OCI-LY1 (cell line): ENCODE measurements at regions not wholly inside any gene's neighbourhood (a gene's known extent, or its start where the extent isn't known, plus 50 kb on each side); places are given as distances from the start of the nearest gene placed in this dataset.

ENCODE experiments used
- EZH2 ChIP-seq: fragments of 200-600 bp; sonication (generic), shearing (Covaris generic); IDR thresholded peaks from 2 replicates; pipeline ENCODE4 v1.8.0; 2017; ENCODE audit warnings: borderline replicate concordance, mixed run types, mild to moderate bottlenecking, antibody characterized with exemption, low read length, moderate library complexity, mixed read lengths
- TF ChIP-seq, protein P1 (sequence below): fragments of 200-600 bp; sonication (generic), shearing (Covaris generic); IDR thresholded peaks from 2 replicates; pipeline ENCODE4 v1.5.1; 2017; ENCODE audit warnings: mild to moderate bottlenecking, antibody characterized with exemption, low read length, moderate library complexity, mixed read lengths

DNA sequence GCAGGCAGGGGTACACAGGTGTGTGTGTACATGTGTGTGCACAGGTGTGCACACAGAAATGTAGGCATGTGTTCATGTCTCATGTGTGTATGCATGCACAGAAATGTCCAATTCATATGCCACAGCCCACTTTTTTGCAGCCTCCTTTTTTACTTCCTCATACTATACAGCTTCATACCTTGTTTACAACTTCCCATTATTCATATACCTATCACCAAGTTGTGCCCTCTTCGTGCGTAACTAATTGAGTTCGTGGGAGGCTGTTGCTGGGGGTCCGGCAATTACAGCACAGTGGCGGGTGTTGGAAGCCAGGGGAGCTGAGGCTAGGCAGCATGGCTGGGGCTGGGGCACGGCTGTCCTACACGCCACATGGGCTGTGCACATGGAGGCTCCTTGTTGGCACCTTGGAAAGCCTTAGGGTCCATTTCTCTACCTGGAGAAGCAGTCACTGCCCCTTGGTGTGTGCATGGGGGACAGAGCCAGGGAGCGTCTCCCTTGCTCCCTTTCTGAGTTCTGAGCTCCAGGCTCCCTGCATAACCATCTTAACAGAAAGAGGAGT is 266.7 kb downstream of the ENGASE start:
- TF ChIP-seq, protein P1, sequence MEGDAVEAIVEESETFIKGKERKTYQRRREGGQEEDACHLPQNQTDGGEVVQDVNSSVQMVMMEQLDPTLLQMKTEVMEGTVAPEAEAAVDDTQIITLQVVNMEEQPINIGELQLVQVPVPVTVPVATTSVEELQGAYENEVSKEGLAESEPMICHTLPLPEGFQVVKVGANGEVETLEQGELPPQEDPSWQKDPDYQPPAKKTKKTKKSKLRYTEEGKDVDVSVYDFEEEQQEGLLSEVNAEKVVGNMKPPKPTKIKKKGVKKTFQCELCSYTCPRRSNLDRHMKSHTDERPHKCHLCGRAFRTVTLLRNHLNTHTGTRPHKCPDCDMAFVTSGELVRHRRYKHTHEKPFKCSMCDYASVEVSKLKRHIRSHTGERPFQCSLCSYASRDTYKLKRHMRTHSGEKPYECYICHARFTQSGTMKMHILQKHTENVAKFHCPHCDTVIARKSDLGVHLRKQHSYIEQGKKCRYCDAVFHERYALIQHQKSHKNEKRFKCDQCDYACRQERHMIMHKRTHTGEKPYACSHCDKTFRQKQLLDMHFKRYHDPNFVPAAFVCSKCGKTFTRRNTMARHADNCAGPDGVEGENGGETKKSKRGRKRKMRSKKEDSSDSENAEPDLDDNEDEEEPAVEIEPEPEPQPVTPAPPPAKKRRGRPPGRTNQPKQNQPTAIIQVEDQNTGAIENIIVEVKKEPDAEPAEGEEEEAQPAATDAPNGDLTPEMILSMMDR, result no peak
- TF ChIP-seq EZH2, result no peak
